ENCODE measurements at regions not wholly inside any gene's neighbourhood (a gene's known extent, or its start where the extent isn't known, plus 50 kb on each side); places are given as distances from the start of the nearest gene placed in this dataset.

- H3K9me3 ChIP-seq (ENCODE audit: control insufficient read depth, low read length): no peaks in the 10 kb centered on the region
- H3K36me3 ChIP-seq (ENCODE audit: control insufficient read depth, insufficient read depth, low read length): no peaks in the 10 kb centered on the region
- no peak overlapping the region for H3K27ac ChIP-seq (ENCODE audit: low read depth, low read length, severe bottlenecking)
- H3K4me3 ChIP-seq (ENCODE audit: extremely low read depth, insufficient read depth, low read length, poor library complexity, severe bottlenecking): no peak overlapping the region
- peaks cover 6% of the 10 kb centered on the region for H3K4me1 ChIP-seq (ENCODE audit: control insufficient read depth, insufficient read depth, low read length, poor library complexity, severe bottlenecking)
- WGBS, 2 experiments (ENCODE audit: insufficient coverage in 2 of 2): 100% methylated on average over 1 of the region's 4 CpGs; no CpG with 5 or more reads in 1 of the 2 experiments
These were observed 184.0 kb upstream of the HDDC2 start for GRCh38 chr6:125485757-125486156.

DNA sequence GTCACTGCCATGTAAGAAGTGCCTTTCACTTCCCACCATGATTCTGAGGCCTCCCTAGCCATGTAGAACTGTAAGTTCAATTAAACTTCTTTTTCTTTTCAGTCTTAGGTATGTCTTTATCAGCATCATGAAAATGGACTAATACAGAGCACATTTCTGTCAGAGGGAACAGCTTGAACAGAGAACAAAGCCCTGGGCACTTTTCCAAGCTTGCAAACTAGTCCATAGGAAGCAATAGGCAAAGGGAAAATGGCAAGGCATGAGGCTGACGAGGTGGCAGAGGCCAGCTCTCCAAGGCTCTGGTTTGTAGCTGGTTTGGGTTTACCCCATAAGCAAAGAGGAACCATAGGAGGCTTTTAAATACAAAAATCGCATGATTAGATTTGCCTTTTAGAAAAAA is 185.1 kb upstream of the HDDC2 start:
- Histone ChIP-seq H3K4me1 (ENCODE audit: control insufficient read depth, insufficient read depth, low read length, poor library complexity, severe bottlenecking) (no peaks in the 10 kb centered on the region), H3K27ac (ENCODE audit: low read depth, low read length, severe bottlenecking) (no peak overlapping the region), H3K4me3 (ENCODE audit: extremely low read depth, insufficient read depth, low read length, poor library complexity, severe bottlenecking) (no peak overlapping the region), H3K36me3 (ENCODE audit: control insufficient read depth, insufficient read depth, low read length) (no peaks in the 10 kb centered on the region), H3K9me3 (ENCODE audit: control insufficient read depth, low read length) (no peaks in the 10 kb centered on the region)
- 88 to 100% methylated on average over 2 of the region's 2 CpGs for WGBS, 2 experiments (ENCODE audit: insufficient coverage in 2 of 2)

DNA sequence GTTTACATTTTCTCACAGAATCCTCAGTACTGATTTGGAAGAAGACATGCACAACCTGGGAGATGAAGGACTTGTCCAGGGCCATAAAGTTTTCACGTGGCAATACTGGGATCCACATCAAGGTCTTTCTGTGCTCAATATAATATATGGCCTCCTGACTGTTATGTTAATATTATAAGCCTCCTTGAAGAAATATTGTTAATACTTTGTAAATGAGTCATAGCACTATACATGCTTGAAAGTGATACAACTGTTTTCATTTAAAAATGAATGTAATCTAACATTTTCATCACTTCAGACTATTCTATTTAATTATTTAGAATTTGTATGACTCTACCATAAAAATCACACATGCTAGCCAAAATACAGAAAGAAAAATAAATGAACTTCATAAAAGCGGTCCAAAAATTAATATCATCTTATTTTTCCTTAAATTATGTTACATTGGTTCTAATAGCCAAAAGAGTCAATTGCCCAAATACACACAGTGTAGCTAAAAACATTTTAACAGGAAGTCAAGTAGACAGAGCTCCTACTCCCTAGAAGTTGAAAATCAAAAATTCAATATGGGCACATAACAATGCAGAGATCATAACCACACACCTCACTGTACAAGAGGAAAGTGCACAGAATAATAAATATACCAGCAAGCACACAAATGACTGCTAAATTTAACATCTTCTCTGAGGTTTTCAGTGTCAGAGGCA is 188.0 kb upstream of the HDDC2 start:
- Histone ChIP-seq H3K4me3 (ENCODE audit: extremely low read depth, insufficient read depth, low read length, poor library complexity, severe bottlenecking) (no peak overlapping the region), H3K36me3 (ENCODE audit: control insufficient read depth, insufficient read depth, low read length) (no peaks in the 10 kb centered on the region), H3K4me1 (ENCODE audit: control insufficient read depth, insufficient read depth, low read length, poor library complexity, severe bottlenecking) (no peaks in the 10 kb centered on the region), H3K27ac (ENCODE audit: low read depth, low read length, severe bottlenecking) (no peak overlapping the region), H3K9me3 (ENCODE audit: control insufficient read depth, low read length) (no peaks in the 10 kb centered on the region)
- no CpG with 5 or more reads among the region's 2 CpGs for WGBS, 2 experiments (ENCODE audit: insufficient coverage in 2 of 2)

- H3K4me3 ChIP-seq (ENCODE audit: extremely low read depth, insufficient read depth, low read length, poor library complexity, severe bottlenecking): no peak overlapping the region
- H3K9me3 ChIP-seq (ENCODE audit: control insufficient read depth, low read length): no peaks in the 10 kb centered on the region
- 90 to 98% methylated on average over 5 to 6 of the region's 8 CpGs for WGBS, 2 experiments (ENCODE audit: insufficient coverage in 2 of 2)
- H3K4me1 ChIP-seq (ENCODE audit: control insufficient read depth, insufficient read depth, low read length, poor library complexity, severe bottlenecking): no peaks in the 10 kb centered on the region
- no peak overlapping the region for H3K27ac ChIP-seq (ENCODE audit: low read depth, low read length, severe bottlenecking)
- H3K36me3 ChIP-seq (ENCODE audit: control insufficient read depth, insufficient read depth, low read length): no peaks in the 10 kb centered on the region
These were observed 190.3 kb upstream of the HDDC2 start for GRCh38 chr6:125491860-125492618.

DNA sequence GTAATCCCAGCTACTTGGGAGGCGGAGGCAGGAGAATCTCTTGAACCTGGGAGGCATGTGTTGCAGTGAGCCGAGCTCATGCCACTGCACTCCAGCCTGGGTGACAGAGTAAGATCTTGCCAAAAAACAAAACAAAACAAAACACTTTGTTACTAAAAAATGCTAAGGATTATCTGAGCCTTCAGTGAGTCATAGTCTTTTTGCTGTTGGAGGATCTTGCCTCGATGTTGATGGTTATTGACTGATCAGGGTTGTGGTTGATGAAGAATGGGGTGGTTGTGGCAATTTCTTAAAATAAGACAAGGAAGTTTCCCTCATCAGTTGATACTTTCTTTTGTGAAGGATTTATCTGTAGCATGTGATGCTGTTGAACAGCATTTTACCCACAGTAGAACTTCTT is 196.8 kb upstream of the HDDC2 start:
- no peaks in the 10 kb centered on the region for H3K36me3 ChIP-seq (ENCODE audit: control insufficient read depth, insufficient read depth, low read length)
- WGBS, 2 experiments (ENCODE audit: insufficient coverage in 2 of 2): 100% methylated on average over 1 of the region's 3 CpGs; no CpG with 5 or more reads in 1 of the 2 experiments
- H3K4me1 ChIP-seq (ENCODE audit: control insufficient read depth, insufficient read depth, low read length, poor library complexity, severe bottlenecking): no peaks in the 10 kb centered on the region
- no peak overlapping the region for H3K27ac ChIP-seq (ENCODE audit: low read depth, low read length, severe bottlenecking)
- no peak overlapping the region for H3K4me3 ChIP-seq (ENCODE audit: extremely low read depth, insufficient read depth, low read length, poor library complexity, severe bottlenecking)
- H3K9me3 ChIP-seq (ENCODE audit: control insufficient read depth, low read length): no peaks in the 10 kb centered on the region

GRCh38 chr6:125499535-125499934 is 197.8 kb upstream of the HDDC2 start:
- no peak overlapping the region for H3K4me3 ChIP-seq (ENCODE audit: extremely low read depth, insufficient read depth, low read length, poor library complexity, severe bottlenecking)
- H3K36me3 ChIP-seq (ENCODE audit: control insufficient read depth, insufficient read depth, low read length): no peaks in the 10 kb centered on the region
- no peaks in the 10 kb centered on the region for H3K4me1 ChIP-seq (ENCODE audit: control insufficient read depth, insufficient read depth, low read length, poor library complexity, severe bottlenecking)
- no peaks in the 10 kb centered on the region for H3K9me3 ChIP-seq (ENCODE audit: control insufficient read depth, low read length)
- no peak overlapping the region for H3K27ac ChIP-seq (ENCODE audit: low read depth, low read length, severe bottlenecking)

DNA sequence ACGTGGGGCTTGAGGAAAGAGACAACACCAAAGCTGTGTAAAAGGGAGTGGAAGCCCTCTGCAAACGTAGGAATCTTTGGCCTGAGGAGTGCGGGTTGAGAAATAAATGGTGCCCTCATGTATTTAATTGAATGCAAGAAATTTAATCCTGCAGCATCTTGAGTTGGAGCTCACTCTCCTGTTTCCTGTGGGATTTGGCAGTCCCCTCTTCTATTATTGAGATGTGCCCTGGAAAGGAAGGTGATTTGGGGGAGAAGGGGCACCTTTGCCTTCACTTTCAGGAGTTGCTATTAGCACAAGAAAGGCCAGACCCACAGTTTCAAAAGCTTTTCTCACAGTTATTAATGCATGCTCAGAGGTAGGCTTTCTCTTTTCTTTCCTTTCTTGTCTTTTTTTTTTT is 201.4 kb upstream of the HDDC2 start:
- no peaks in the 10 kb centered on the region for H3K4me1 ChIP-seq (ENCODE audit: control insufficient read depth, insufficient read depth, low read length, poor library complexity, severe bottlenecking)
- H3K9me3 ChIP-seq (ENCODE audit: control insufficient read depth, low read length): no peaks in the 10 kb centered on the region
- H3K27ac ChIP-seq (ENCODE audit: low read depth, low read length, severe bottlenecking): no peak overlapping the region
- WGBS, 2 experiments (ENCODE audit: insufficient coverage in 2 of 2): 53 to 59% methylated on average over 3 of the region's 3 CpGs
- H3K36me3 ChIP-seq (ENCODE audit: control insufficient read depth, insufficient read depth, low read length): no peaks in the 10 kb centered on the region
- no peak overlapping the region for H3K4me3 ChIP-seq (ENCODE audit: extremely low read depth, insufficient read depth, low read length, poor library complexity, severe bottlenecking)

DNA sequence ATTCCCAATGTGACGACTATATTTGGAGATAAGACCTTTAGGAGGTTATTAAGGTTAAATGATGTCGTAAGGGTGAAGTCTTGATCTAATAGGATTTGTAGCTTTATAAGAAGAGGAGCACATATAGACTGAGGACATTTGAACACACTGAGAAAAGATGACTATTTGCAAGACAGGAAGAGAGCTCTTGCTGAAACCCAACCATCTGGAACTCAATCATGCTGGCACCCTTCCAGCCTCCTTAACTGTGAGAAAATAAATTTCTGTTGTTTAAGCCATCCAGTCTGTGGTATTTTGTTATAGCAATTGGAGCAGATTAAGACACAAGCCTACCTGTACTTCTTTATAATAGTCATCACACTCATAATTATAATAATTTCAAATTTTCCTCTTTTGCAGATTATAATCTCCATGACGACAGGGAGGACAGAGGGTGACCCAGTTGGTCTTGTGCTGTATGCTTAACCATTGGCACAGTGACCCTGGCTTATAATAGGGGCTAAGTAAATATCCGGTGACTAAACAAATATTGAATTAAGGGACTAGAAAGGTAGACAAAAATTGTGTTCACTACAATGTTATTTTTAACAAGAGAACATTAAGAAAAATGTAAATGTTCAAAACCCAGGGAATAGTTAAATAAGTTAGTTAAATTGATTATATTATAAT is 206.4 kb upstream of the HDDC2 start:
- Histone ChIP-seq H3K36me3 (ENCODE audit: control insufficient read depth, insufficient read depth, low read length) (no peaks in the 10 kb centered on the region), H3K4me1 (ENCODE audit: control insufficient read depth, insufficient read depth, low read length, poor library complexity, severe bottlenecking) (no peaks in the 10 kb centered on the region), H3K4me3 (ENCODE audit: extremely low read depth, insufficient read depth, low read length, poor library complexity, severe bottlenecking) (no peak overlapping the region), H3K27ac (ENCODE audit: low read depth, low read length, severe bottlenecking) (no peak overlapping the region), H3K9me3 (ENCODE audit: control insufficient read depth, low read length) (peaks cover 3% of the 10 kb centered on the region)
- WGBS, 2 experiments (ENCODE audit: insufficient coverage in 2 of 2): 100% methylated on average over 1 of the region's 4 CpGs

- H3K9me3 ChIP-seq (ENCODE audit: control insufficient read depth, low read length): peaks cover 3% of the 10 kb centered on the region
- 82 to 100% methylated on average over 1 of the region's 1 CpG for WGBS, 2 experiments (ENCODE audit: insufficient coverage in 2 of 2)
- H3K4me1 ChIP-seq (ENCODE audit: control insufficient read depth, insufficient read depth, low read length, poor library complexity, severe bottlenecking): no peaks in the 10 kb centered on the region
- no peak overlapping the region for H3K27ac ChIP-seq (ENCODE audit: low read depth, low read length, severe bottlenecking)
- no peak overlapping the region for H3K4me3 ChIP-seq (ENCODE audit: extremely low read depth, insufficient read depth, low read length, poor library complexity, severe bottlenecking)
- H3K36me3 ChIP-seq (ENCODE audit: control insufficient read depth, insufficient read depth, low read length): no peaks in the 10 kb centered on the region
These were observed 207.0 kb upstream of the HDDC2 start for GRCh38 chr6:125508793-125509192.

- Histone ChIP-seq H3K9me3 (ENCODE audit: control insufficient read depth, low read length) (peaks cover 3% of the 10 kb centered on the region), H3K36me3 (ENCODE audit: control insufficient read depth, insufficient read depth, low read length) (no peaks in the 10 kb centered on the region), H3K4me3 (ENCODE audit: extremely low read depth, insufficient read depth, low read length, poor library complexity, severe bottlenecking) (no peak overlapping the region), H3K27ac (ENCODE audit: low read depth, low read length, severe bottlenecking) (no peak overlapping the region), H3K4me1 (ENCODE audit: control insufficient read depth, insufficient read depth, low read length, poor library complexity, severe bottlenecking) (no peaks in the 10 kb centered on the region)
- WGBS, 2 experiments (ENCODE audit: insufficient coverage in 2 of 2): 100% methylated on average over 1 of the region's 2 CpGs; no CpG with 5 or more reads in 1 of the 2 experiments
These were observed 207.7 kb upstream of the HDDC2 start for GRCh38 chr6:125509477-125509876.

GRCh38 chr6:125510405-125510804 is 208.6 kb upstream of the HDDC2 start:
- 93 to 100% methylated on average over 1 of the region's 2 CpGs for WGBS, 2 experiments (ENCODE audit: insufficient coverage in 2 of 2)
- no peaks in the 10 kb centered on the region for H3K36me3 ChIP-seq (ENCODE audit: control insufficient read depth, insufficient read depth, low read length)
- H3K4me1 ChIP-seq (ENCODE audit: control insufficient read depth, insufficient read depth, low read length, poor library complexity, severe bottlenecking): no peaks in the 10 kb centered on the region
- H3K27ac ChIP-seq (ENCODE audit: low read depth, low read length, severe bottlenecking): no peak overlapping the region
- H3K4me3 ChIP-seq (ENCODE audit: extremely low read depth, insufficient read depth, low read length, poor library complexity, severe bottlenecking): no peak overlapping the region
- H3K9me3 ChIP-seq (ENCODE audit: control insufficient read depth, low read length): peaks cover 3% of the 10 kb centered on the region

Data from mesodermal cell (in vitro differentiated cells).